ENCODE measurements at regions not wholly inside any gene's neighbourhood (a gene's known extent, or its start where the extent isn't known, plus 50 kb on each side); places are given as distances from the start of the nearest gene placed in this dataset.

GRCh38 chr3:188025555-188025954, 128.4 kb upstream of the LPP start:
- Histone ChIP-seq H3K9ac (ENCODE audit: low read length) (no peak overlapping the region), H3K4me3 (ENCODE audit: control extremely low read depth in 1 of 5, extremely low read depth in 1 of 5, insufficient read depth in 1 of 5, low read depth in 2 of 5, low read length in 4 of 5) (no peak overlapping the region), H3K4me2 (replicated peaks; ENCODE audit: low read depth, low read length, poor library complexity, severe bottlenecking) (no peak overlapping the region), H3K27ac (ENCODE audit: low read length in 2 of 2) (no peak overlapping the region), H3K79me2 (ENCODE audit: control insufficient read depth, insufficient read depth, low read length) (no peaks in the 10 kb centered on the region), H3K9me3 (ENCODE audit: control extremely low read depth in 1 of 3, control insufficient read depth in 2 of 3, insufficient read depth in 1 of 3, low read length in 2 of 3) (no peaks in the 10 kb centered on the region), H3K4me1 (ENCODE audit: control insufficient read depth in 2 of 2, insufficient read depth in 2 of 2, low read length in 2 of 2) (no peaks in the 10 kb centered on the region), H3K36me3 (replicated peaks in 1 of 2; ENCODE audit: control extremely low read depth in 1 of 2, control insufficient read depth in 1 of 2, extremely low read depth in 1 of 2, insufficient read depth in 2 of 2, low read length in 1 of 2) (no peaks in the 10 kb centered on the region), H2AFZ (ENCODE audit: insufficient read depth, low read depth, low read length, poor library complexity, severe bottlenecking) (no peak overlapping the region), H3K27me3 (replicated peaks in 1 of 4; ENCODE audit: control extremely low read depth in 1 of 4, control insufficient read depth in 3 of 4, insufficient read depth in 4 of 4, low read length in 3 of 4) (no peaks in the 10 kb centered on the region), H4K20me1 (ENCODE audit: control insufficient read depth, insufficient read depth, low read length, poor library complexity, severe bottlenecking) (no peaks in the 10 kb centered on the region)
- H3K9me3 Mint-ChIP-seq (ENCODE audit: insufficient read depth): no peaks in the 10 kb centered on the region
- ChIA-PET CTCF (no interaction called here), POLR2A (no interaction called here)
- no CpG with 5 or more reads among the region's 6 CpGs for WGBS (ENCODE audit: insufficient coverage)
- TF ChIP-seq CTCF (IDR thresholded peaks at IDR 0.05) (no peak), EZH2 (IDR thresholded peaks at IDR 0.05; ENCODE audit: borderline replicate concordance, insufficient read depth, low read depth, low read length, poor library complexity, severe bottlenecking) (no peak)
- H3K27ac Mint-ChIP-seq: no peak overlapping the region
- no peaks in the 10 kb centered on the region for H3K27me3 Mint-ChIP-seq
- no peak for DNase-seq
- no peak for ATAC-seq (ENCODE audit: low read depth)
- no peaks in the 10 kb centered on the region for H3K4me1 Mint-ChIP-seq
- intact Hi-C loops (cut with micrococcal nuclease): no loop called here
- H3K4me3 Mint-ChIP-seq: no peak overlapping the region

GRCh38 chr3:188026191-188026968, 127.6 kb upstream of the LPP start:
- Mint-ChIP-seq H3K27me3 (no peaks in the 10 kb centered on the region), H3K9me3 (ENCODE audit: insufficient read depth) (no peaks in the 10 kb centered on the region), H3K4me1 (peaks cover 5% of the 10 kb centered on the region), H3K27ac (no peak overlapping the region), H3K4me3 (no peak overlapping the region)
- 100% methylated on average over 2 of the region's 3 CpGs for WGBS (ENCODE audit: insufficient coverage)
- no peak for DNase-seq
- CTCF ChIA-PET: no interaction called here
- no peaks in the 10 kb centered on the region for H3K36me3 ChIP-seq (replicated peaks in 1 of 2; ENCODE audit: control extremely low read depth in 1 of 2, control insufficient read depth in 1 of 2, extremely low read depth in 1 of 2, insufficient read depth in 2 of 2, low read length in 1 of 2)
- H3K4me1 ChIP-seq (ENCODE audit: control insufficient read depth in 2 of 2, insufficient read depth in 2 of 2, low read length in 2 of 2): no peaks in the 10 kb centered on the region
- H3K9ac ChIP-seq (ENCODE audit: low read length): no peak overlapping the region
- TF ChIP-seq EZH2 (IDR thresholded peaks at IDR 0.05; ENCODE audit: borderline replicate concordance, insufficient read depth, low read depth, low read length, poor library complexity, severe bottlenecking) (no peak), CTCF (IDR thresholded peaks at IDR 0.05) (no peak)
- POLR2A ChIA-PET: no interaction called here
- H3K27me3 ChIP-seq (replicated peaks in 1 of 4; ENCODE audit: control extremely low read depth in 1 of 4, control insufficient read depth in 3 of 4, insufficient read depth in 4 of 4, low read length in 3 of 4): no peaks in the 10 kb centered on the region
- no peak overlapping the region for H2AFZ ChIP-seq (ENCODE audit: insufficient read depth, low read depth, low read length, poor library complexity, severe bottlenecking)
- H3K4me3 ChIP-seq (ENCODE audit: control extremely low read depth in 1 of 5, extremely low read depth in 1 of 5, insufficient read depth in 1 of 5, low read depth in 2 of 5, low read length in 4 of 5): no peak overlapping the region
- intact Hi-C loops (cut with micrococcal nuclease): no loop called here
- no peaks in the 10 kb centered on the region for H3K9me3 ChIP-seq (ENCODE audit: control extremely low read depth in 1 of 3, control insufficient read depth in 2 of 3, insufficient read depth in 1 of 3, low read length in 2 of 3)
- no peak overlapping the region for H3K27ac ChIP-seq (ENCODE audit: low read length in 2 of 2)
- no peaks in the 10 kb centered on the region for H3K79me2 ChIP-seq (ENCODE audit: control insufficient read depth, insufficient read depth, low read length)
- no peak overlapping the region for H3K4me2 ChIP-seq (replicated peaks; ENCODE audit: low read depth, low read length, poor library complexity, severe bottlenecking)
- no peak for ATAC-seq (ENCODE audit: low read depth)
- H4K20me1 ChIP-seq (ENCODE audit: control insufficient read depth, insufficient read depth, low read length, poor library complexity, severe bottlenecking): no peaks in the 10 kb centered on the region

Measured in B cell (primary cell).